ENCODE measurements at regions not wholly inside any gene's neighbourhood (a gene's known extent, or its start where the extent isn't known, plus 50 kb on each side); places are given as distances from the start of the nearest gene placed in this dataset.

DNA sequence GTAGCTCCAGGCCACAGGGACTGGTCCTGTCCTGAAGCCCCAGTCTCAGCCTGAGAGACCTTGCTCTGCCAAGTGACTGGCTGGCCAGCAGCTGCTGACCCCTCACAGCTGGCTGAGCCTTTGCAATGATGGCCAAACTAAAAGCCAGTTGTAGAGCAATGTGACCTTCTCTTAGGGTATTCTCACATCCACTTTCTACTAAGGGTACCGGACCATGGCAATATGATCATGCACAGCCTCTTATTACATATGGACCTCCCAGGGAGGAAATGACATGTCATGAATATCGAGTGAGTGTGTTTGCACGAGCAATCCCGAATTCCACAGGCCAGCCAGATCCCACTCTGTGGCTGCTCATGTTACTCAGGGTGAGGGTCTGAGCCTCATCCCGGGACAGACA, 213.9 kb downstream of the VAPA start:
- H3K79me2 ChIP-seq (ENCODE audit: insufficient read depth, low read length), result no peaks in the 10 kb centered on the region
- TF ChIP-seq, protein P1, sequence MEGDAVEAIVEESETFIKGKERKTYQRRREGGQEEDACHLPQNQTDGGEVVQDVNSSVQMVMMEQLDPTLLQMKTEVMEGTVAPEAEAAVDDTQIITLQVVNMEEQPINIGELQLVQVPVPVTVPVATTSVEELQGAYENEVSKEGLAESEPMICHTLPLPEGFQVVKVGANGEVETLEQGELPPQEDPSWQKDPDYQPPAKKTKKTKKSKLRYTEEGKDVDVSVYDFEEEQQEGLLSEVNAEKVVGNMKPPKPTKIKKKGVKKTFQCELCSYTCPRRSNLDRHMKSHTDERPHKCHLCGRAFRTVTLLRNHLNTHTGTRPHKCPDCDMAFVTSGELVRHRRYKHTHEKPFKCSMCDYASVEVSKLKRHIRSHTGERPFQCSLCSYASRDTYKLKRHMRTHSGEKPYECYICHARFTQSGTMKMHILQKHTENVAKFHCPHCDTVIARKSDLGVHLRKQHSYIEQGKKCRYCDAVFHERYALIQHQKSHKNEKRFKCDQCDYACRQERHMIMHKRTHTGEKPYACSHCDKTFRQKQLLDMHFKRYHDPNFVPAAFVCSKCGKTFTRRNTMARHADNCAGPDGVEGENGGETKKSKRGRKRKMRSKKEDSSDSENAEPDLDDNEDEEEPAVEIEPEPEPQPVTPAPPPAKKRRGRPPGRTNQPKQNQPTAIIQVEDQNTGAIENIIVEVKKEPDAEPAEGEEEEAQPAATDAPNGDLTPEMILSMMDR (IDR thresholded peaks at IDR 0.05; ENCODE audit: extremely low read depth, low read depth, low read length), result no peak
- H3K4me3 ChIP-seq (ENCODE audit: insufficient read depth, low read length), result no peak overlapping the region
- no peaks in the 10 kb centered on the region for H4K20me1 ChIP-seq (ENCODE audit: insufficient read depth, low read length)
- H3K27ac ChIP-seq (ENCODE audit: low read depth, low read length), result no peak overlapping the region
- no peak overlapping the region for H2AFZ ChIP-seq (ENCODE audit: low read length)
- H3K4me1 ChIP-seq (ENCODE audit: insufficient read depth, low read length), result no peaks in the 10 kb centered on the region
- no peak overlapping the region for H3K4me2 ChIP-seq (ENCODE audit: insufficient read depth, low read length)
- H3K27me3 ChIP-seq (ENCODE audit: insufficient read depth, low read length), result peaks cover 34% of the 10 kb centered on the region
- no peak for DNase-seq (ENCODE audit: insufficient read length, low spot score, missing footprints)
- no peaks in the 10 kb centered on the region for H3K36me3 ChIP-seq (ENCODE audit: insufficient read depth, low read length)
- H3K9me3 ChIP-seq (ENCODE audit: low read depth, low read length), result no peaks in the 10 kb centered on the region

DNA sequence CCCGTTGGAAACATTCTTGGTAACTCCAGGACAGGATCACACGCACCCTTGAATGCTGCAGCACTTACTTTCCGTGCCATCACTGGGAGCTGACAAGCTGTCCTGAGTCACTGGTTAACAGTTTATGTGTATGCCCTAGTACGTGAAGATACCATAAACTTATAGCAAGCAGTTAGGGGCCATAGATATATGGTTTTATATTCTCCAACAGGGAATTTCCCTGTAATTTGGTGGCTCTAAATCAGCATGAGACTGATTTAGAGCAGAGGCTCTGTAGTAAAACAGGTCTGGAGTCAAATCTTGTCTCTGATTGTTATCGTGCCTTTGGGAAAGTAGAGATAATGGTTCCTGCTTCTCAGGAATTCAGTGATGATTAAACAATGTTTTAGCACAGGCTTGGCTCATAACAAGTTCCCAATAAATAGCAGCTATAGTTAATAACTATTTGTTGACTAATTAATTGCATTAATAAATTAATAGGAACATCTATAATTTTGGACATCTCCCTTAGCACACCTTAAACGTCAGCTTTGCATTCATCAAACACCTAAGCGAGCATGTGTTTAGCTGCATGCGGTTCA, 215.2 kb downstream of the VAPA start:
- H3K4me2 ChIP-seq (ENCODE audit: insufficient read depth, low read length), result no peak overlapping the region
- H3K27me3 ChIP-seq (ENCODE audit: insufficient read depth, low read length), result peaks cover 37% of the 10 kb centered on the region

DNA sequence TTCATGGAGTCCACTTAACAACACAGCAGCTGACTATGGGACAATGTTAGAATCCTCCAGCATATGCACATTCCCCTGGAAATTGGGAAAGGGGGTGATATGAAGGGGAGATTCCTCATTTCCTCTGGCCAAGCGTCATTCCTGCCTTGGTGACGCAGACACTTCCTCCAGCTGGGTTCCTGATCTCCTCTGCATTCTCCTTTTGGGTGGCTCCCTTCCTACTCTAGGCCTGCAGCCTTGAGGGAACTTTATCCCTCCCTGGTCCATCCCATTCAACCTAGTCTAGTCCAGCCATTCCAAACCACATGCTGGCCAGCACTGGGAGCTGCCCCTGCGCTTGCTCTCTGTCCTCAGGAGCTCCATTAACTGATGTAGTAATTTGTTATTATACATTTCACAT, 216.8 kb downstream of the VAPA start:
- Histone ChIP-seq H4K20me1 (ENCODE audit: insufficient read depth, low read length) (no peaks in the 10 kb centered on the region), H3K27ac (ENCODE audit: low read depth, low read length) (no peak overlapping the region), H2AFZ (ENCODE audit: low read length) (no peak overlapping the region), H3K4me2 (ENCODE audit: insufficient read depth, low read length) (no peak overlapping the region), H3K4me3 (ENCODE audit: insufficient read depth, low read length) (no peak overlapping the region), H3K79me2 (ENCODE audit: insufficient read depth, low read length) (no peaks in the 10 kb centered on the region), H3K9me3 (ENCODE audit: low read depth, low read length) (no peaks in the 10 kb centered on the region), H3K4me1 (ENCODE audit: insufficient read depth, low read length) (peaks cover 4% of the 10 kb centered on the region), H3K27me3 (ENCODE audit: insufficient read depth, low read length) (peaks cover 37% of the 10 kb centered on the region), H3K36me3 (ENCODE audit: insufficient read depth, low read length) (no peaks in the 10 kb centered on the region)
- DNase-seq (ENCODE audit: insufficient read length, low spot score, missing footprints), result peak; percentile 56
- TF ChIP-seq, protein P1 (IDR thresholded peaks at IDR 0.05; ENCODE audit: extremely low read depth, low read depth, low read length), result no peak

More for the DNA sequence above, 215.2 kb downstream of the VAPA start:
- no peak for DNase-seq (ENCODE audit: insufficient read length, low spot score, missing footprints)
- no peaks in the 10 kb centered on the region for H3K4me1 ChIP-seq (ENCODE audit: insufficient read depth, low read length)
- no peak overlapping the region for H3K4me3 ChIP-seq (ENCODE audit: insufficient read depth, low read length)
- H3K79me2 ChIP-seq (ENCODE audit: insufficient read depth, low read length), result no peaks in the 10 kb centered on the region
- TF ChIP-seq, protein P1 (IDR thresholded peaks at IDR 0.05; ENCODE audit: extremely low read depth, low read depth, low read length), result no peak
- H3K27ac ChIP-seq (ENCODE audit: low read depth, low read length), result no peak overlapping the region
- H3K36me3 ChIP-seq (ENCODE audit: insufficient read depth, low read length), result no peaks in the 10 kb centered on the region
- H2AFZ ChIP-seq (ENCODE audit: low read length), result no peak overlapping the region
- no peaks in the 10 kb centered on the region for H4K20me1 ChIP-seq (ENCODE audit: insufficient read depth, low read length)
- H3K9me3 ChIP-seq (ENCODE audit: low read depth, low read length), result no peaks in the 10 kb centered on the region

DNA sequence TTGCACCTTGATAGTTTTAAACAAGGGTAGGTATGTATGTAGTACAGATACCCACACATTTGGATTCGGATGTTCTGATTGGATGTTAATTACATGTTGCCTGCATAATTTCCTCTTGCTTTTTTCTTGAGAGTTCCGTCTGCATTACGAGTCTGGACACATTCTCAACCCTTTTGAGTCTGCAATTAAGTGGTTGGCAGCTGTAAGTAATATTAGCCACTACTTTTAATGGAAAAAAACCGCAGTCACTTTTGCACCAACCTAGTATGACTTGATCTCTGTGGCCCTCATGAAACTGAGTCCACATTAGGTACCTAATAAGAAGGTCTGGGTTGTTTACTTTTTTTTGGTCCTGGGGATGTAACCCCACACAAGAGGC, 217.3 kb downstream of the VAPA start:
- Histone ChIP-seq H3K4me2 (ENCODE audit: insufficient read depth, low read length) (no peak overlapping the region), H3K9me3 (ENCODE audit: low read depth, low read length) (no peaks in the 10 kb centered on the region), H3K27ac (ENCODE audit: low read depth, low read length) (no peak overlapping the region), H3K79me2 (ENCODE audit: insufficient read depth, low read length) (no peaks in the 10 kb centered on the region), H3K4me3 (ENCODE audit: insufficient read depth, low read length) (no peak overlapping the region), H3K27me3 (ENCODE audit: insufficient read depth, low read length) (peaks cover 37% of the 10 kb centered on the region), H4K20me1 (ENCODE audit: insufficient read depth, low read length) (no peaks in the 10 kb centered on the region), H2AFZ (ENCODE audit: low read length) (no peak overlapping the region), H3K36me3 (ENCODE audit: insufficient read depth, low read length) (no peaks in the 10 kb centered on the region), H3K4me1 (ENCODE audit: insufficient read depth, low read length) (peaks cover 7% of the 10 kb centered on the region)
- TF ChIP-seq, protein P1 (IDR thresholded peaks at IDR 0.05; ENCODE audit: extremely low read depth, low read depth, low read length), result no peak
- no peak for DNase-seq (ENCODE audit: insufficient read length, low spot score, missing footprints)

Data from osteoblast (primary cell).